GM18951 (cell line): ENCODE measurements at regions not wholly inside any gene's neighbourhood (a gene's known extent, or its start where the extent isn't known, plus 50 kb on each side); places are given as distances from the start of the nearest gene placed in this dataset.

Source experiments
- POLR2A ChIP-seq: IDR thresholded peaks from 4 replicates; pipeline ENCODE4 v1.6.1; 2011; ENCODE audit warnings: mild to moderate bottlenecking; ENCODE audit not compliant: insufficient read length, insufficient read depth; ENCODE audit errors: extremely low read depth
- in situ Hi-C: fragments of 300-500 bp; cut with MboI; formaldehyde crosslinking; loops from one replicate; pipeline ENCODE4 v1.12.0; 2022; ENCODE audit warnings: low sequenced_read_pairs, mixed read lengths, inconsistent platforms; ENCODE audit not compliant: unreplicated experiment

DNA sequence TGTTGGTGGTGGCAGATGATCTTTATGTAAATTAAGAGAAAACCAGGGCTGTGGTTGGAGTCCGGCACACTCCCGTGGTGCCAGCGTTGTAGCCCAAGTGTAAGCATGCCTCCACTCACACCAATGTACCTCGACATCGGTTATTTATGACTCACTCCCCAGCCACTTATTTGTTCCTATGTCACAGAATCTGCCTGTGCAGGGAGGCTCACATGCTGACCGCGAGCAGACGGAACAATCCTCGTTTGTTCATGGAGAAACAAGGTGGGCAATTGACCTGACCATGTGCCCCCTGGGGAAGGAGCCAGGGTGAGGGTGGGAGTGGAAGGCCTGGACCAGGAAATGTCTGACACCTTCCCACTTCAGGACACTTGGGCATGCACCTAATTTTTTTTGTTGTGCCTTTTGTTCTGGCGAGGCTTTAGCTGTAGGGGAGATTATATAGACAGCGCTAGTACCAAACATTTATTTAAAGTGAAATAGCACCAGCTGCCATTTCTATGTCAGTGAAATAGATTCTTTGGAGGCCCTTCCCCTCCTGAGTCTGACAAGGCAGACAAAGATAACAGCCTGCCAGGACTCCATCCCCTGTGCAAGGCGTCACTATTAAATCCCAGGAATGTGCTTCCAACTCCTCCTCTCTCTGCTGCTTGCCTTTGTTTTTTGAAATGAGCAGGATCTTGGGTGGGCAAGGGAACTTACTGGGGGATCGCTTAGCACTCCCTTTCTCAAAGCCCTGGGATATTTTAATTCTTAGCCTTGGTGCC lies 394.2 kb downstream of the FGF9 start:
- TF ChIP-seq POLR2A: no peak
- in situ Hi-C loops: no loop called here

- TF ChIP-seq POLR2A: no peak
Observed at GRCh38 chr13:22073718-22074117, 402.8 kb downstream of the FGF9 start.

GRCh38 chr13:22074403-22074802 lies 403.5 kb downstream of the FGF9 start:
- no peak for TF ChIP-seq POLR2A
- in situ Hi-C loops: no loop called here

More at GRCh38 chr13:22073718-22074117, 402.8 kb downstream of the FGF9 start:
- in situ Hi-C loops: no loop called here

- in situ Hi-C loops: no loop called here
- no peak for TF ChIP-seq POLR2A
Observed at GRCh38 chr13:22076658-22077057, 405.8 kb downstream of the FGF9 start.

DNA sequence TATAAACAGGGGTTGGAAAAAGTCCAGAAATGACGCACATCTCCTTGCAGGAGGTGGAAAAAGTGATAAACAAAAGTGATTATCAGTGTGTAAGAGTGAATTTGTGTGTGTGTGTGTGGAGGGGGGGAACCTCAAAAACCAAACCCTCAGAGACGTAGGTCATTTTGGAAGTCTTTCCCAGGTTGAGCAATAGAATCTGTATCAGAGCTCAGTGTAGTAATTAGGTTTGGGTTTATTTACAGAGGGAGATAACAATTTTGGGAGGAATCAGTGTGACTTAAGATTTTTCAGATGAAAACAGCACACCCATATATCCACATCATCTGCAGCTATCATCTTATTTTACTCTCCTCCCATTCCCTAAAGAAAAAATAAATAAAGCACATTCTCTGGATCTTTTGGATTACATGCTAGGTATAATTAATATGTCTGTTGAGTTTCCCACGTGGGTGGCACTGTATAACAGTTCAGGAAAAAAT lies 406.4 kb downstream of the FGF9 start:
- in situ Hi-C loops: no loop called here
- TF ChIP-seq POLR2A: no peak

DNA sequence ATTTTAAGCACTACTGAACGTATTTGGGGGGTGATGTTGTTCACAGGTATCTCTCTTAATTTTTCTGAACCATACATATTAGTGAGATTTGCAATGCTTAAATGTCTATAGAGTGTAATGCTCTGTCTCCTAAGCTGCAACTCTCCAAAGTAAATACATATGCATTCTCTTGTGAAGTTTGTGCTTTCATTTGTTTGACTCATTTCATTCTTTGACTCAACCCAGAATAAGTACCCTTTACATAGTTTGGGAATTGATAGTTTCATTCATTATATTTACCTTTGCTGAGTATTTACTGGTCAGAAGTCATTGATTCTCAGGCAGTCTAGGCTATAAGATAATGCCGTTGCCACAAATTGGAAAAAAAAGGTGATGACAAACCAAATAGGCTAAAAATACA lies 406.9 kb downstream of the FGF9 start:
- in situ Hi-C loops: no loop called here
- no peak for TF ChIP-seq POLR2A

DNA sequence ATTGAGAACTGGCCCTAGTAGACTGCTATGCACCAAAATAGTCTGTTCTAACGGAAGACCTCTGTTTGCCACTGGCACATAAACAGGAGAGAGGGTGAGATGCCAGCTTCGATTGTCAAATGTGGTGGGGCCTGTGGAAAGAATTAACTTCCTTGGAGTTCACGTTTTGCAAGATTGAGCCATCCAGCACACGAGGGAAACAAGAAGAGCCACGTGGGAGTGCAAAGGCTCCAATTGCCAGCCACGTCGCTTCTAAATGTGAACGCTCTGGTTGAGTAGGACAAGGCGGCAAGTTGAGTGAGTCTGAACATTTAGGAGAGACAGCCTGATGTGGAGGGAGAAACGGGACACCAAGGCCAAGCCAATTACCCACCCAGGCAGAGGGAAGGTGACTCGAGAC lies 409.1 kb downstream of the FGF9 start:
- in situ Hi-C loops: no loop called here
- no peak for TF ChIP-seq POLR2A

DNA sequence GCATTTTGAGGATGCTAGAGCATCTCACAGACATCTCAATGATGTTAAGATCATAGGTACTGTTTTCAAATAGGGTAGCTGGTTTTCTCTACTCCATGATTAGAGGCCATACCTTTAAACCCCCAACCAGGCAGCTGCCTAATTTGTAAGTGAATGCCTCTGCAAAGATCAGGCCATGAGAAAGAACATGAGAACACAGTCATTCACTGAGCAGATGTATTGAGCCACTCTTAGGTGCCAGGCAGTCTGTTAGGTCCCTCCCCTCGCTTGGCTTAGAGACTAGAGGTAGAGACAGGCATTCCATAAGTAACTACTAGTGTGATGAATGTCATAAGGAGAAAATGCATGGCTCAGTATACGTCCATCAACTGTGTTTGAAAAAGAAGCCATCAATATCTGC lies 410.0 kb downstream of the FGF9 start:
- in situ Hi-C loops: no loop called here
- no peak for TF ChIP-seq POLR2A

GRCh38 chr13:22081430-22081829 lies 410.6 kb downstream of the FGF9 start:
- in situ Hi-C loops: no loop called here

DNA sequence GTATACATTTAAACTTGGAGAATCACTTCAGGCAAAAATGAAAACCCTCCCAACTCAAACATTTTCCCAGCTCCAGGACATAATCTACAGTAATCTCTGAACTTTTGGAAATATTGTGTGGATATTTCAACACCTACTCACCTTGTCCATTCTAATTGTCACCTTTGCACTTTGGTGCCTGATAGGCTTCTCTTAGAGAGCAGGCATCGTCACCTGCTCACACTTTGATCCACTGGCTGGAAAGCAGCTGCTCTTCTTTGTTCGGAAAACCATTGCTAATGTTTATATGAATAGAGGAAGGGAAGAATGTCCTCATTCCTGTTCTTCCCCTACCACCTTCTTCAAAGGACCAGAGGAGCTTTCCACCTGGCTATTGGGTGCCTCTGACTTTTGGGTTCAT lies 411.2 kb downstream of the FGF9 start:
- TF ChIP-seq POLR2A: no peak
- in situ Hi-C loops: no loop called here

More at GRCh38 chr13:22081430-22081829, 410.6 kb downstream of the FGF9 start:
- TF ChIP-seq POLR2A: no peak

GRCh38 chr13:22082437-22083100 lies 411.7 kb downstream of the FGF9 start:
- in situ Hi-C loops: no loop called here
- no peak for TF ChIP-seq POLR2A

- in situ Hi-C loops: no loop called here
- no peak for TF ChIP-seq POLR2A
Observed at GRCh38 chr13:22085001-22085400, 414.1 kb downstream of the FGF9 start.

DNA sequence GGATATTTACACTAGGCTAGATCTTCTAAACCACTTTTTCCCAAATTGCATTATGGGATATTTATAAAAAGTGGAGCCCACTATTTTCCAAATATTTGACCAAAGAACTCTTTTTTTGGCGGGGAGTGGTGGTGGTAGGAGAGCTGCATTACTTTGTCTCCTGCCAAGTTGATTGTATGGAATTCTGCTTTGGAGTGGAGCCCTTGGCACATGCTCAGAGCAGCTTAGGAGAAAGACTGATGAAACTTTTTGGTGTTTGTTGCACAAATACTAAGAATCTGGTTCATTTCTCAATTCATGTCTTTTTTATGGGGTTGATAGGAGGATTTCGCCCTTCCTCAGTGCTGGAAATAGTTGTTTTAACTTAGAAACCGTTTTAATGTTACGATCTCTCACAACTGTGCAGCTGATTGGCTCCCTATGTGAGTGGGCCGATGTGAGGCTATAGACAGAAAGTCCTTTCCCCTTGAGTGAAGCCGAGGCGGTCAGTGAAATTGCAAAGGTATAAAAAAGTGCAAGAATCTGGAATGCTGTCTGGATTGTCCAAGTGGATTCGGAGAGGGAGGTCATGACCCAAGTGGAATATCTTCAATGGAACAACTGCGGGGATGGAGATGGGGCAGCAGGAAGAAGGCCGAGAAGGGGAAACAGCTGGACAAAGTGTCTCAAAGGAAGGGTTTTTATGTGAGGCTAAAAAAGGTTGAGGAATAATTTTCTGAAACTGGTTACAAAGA lies 415.9 kb downstream of the FGF9 start:
- in situ Hi-C loops: no loop called here
- TF ChIP-seq POLR2A: no peak

DNA sequence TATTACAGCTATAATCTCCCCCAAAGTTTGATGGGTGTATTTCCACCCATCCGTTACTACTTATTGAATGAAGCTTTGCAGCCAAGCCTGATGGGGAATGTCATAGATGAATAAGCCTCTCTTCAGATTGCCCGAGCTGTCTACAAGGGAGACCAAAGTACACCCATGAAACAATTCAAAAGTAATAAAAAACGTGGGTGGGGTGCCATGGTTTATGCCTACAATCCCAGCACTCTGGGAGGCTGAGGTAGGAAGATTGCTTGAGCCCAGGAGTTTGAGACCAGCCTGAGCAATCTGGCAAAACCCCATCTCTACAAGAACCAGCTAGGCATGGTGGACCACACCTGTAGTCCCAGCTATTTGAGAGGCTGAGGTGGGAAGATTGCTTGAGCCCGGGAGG lies 419.2 kb downstream of the FGF9 start:
- in situ Hi-C loops: no loop called here

More for the DNA sequence above, 419.2 kb downstream of the FGF9 start:
- no peak for TF ChIP-seq POLR2A
